ENCODE measurements at regions not wholly inside any gene's neighbourhood (a gene's known extent, or its start where the extent isn't known, plus 50 kb on each side); places are given as distances from the start of the nearest gene placed in this dataset.

- TF ChIP-seq CTCF (IDR thresholded peaks at IDR 0.05) (no peak), POLR2A (IDR thresholded peaks at IDR 0.05) (no peak)
These were observed 238.5 kb downstream of the HDGFL1 start for GRCh38 chr6:22807818-22808217.
